GM21528 (cell line): ENCODE measurements at regions not wholly inside any gene's neighbourhood (a gene's known extent, or its start where the extent isn't known, plus 50 kb on each side); places are given as distances from the start of the nearest gene placed in this dataset.

Experiments used
- ATAC-seq: cut with Tn5 transposase; IDR thresholded peaks from one replicate; pipeline ENCODE4 v1.9.1; 2021; ENCODE audit warnings: mild to moderate bottlenecking, moderate library complexity; ENCODE audit not compliant: unreplicated experiment, low FRiP score

DNA sequence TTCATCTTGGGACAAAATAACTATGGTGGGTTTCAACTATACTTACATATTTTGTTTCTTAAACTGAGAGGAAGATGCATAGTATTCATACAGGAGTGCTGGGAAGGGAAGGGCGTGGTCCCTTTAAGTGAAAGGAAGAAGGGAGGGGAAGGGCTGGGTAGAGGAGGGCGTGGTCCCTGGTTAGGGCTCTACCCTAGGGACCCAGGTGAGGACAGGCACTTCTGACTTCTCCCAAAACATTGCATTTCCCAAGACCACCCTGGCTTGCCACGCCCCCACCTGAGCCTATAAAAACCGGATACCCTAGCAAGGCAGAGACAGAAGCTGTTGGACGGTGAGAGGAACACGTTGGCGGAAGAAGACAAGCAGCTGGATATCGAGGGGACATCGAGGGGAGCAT is 157.6 kb upstream of the PLXNA4 start:
- ATAC-seq: no peak

DNA sequence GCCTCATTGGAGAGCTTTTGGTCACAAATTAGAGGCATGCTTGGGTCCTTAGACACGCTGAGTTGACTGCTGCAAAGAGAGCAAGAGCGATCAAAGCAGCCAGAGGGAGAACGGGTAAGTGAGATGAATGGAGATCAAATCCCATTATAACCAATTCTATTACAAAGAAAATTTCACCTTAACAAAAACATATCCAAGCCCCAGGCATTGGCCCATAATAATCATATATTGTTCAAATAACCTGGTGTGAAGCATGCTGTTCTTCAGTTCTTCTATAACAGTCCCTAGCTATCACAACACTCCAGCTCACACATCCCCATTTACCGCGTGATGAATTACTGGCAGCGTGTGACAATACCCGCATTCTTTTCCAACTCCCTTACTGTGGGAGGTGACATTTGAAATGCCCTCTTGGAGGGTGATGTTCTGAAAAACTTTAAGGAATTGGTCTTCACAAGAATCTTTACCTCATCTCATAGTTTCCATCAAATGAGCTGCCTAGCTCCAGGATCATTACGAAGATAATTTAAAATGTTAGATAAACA is 156.1 kb upstream of the PLXNA4 start:
- no peak for ATAC-seq

DNA sequence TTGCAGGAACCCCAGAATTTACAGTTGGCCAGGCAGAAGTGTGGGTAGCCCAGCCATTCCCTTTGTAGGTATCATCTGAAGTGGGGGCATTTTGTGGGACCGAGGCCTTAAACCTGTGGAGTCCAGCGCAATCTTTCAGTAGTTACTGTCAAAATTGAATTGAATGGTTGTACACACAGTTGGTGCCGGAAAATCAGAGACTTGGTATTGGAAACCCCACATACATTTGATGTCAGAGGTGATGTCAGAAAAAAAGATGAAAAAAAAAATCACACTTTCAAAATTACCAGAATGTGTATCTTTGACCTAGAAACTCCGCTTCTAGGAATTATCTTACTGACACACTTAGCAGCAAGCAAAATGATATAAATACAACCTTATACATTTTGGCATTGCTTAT is 153.8 kb upstream of the PLXNA4 start:
- ATAC-seq: no peak

DNA sequence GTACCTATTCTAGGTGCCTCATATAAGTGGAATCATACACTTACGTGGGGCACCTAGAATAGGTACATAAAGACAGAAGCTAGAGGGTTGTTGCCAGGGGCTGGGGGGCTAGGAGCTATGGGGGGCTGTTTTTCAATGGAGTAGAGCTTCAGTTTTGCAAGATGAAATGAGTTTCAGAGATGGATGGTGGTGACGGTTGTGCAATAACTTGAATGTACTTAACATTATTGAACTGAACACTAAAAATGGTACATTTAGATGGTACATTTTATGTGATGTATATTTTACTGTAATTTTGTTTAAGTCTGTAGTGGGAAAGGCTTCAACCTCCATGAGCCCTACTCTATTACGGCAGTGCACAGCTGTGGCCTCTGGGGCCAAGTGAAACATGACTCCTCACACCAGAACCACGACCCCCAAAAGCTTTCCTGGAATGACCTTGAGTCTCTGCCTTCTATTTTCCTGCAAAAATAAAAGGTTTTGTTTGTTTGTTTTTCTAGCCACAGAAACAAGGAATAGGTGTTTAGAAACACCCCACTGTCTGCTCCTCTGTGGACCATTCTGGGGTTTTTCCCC is 147.3 kb upstream of the PLXNA4 start:
- ATAC-seq: no peak

DNA sequence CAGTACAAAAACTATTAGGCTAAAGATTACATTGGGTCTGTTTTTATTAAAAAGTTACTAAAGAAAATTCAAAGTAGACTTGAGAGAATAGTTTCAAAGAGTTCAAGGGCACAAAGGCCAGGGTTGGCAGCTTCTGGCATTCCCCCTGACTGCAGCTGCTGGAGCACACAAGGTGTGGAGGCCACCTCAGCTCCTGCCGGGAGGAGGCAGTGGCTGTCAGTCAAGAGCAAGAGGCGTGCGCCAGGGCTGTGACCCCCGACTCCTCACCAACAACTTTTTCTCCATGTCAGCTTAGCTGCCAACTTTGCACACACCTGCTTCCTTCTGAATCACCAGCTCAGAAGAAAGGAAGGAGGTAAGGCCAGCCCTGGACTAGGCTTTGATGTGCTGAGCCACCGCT is 144.6 kb upstream of the PLXNA4 start:
- ATAC-seq: no peak

DNA sequence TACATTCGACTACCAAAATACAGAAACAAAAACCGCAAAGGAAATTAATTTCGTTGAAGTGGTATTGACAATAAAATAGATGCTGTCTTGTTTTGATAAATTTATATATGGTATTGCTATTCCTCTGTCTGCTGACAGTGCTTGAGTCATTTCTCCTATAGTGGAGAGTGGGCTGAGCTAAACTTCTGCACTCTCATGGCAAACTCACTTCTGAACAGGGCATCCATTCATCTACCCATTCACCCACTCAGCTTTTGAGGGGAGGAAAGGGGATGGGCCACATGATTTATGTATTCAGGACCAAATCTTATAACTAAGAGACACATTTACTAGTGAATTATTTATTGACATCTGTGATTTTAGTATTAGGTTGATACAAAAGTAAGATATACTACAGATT is 137.6 kb upstream of the PLXNA4 start:
- no peak for ATAC-seq

DNA sequence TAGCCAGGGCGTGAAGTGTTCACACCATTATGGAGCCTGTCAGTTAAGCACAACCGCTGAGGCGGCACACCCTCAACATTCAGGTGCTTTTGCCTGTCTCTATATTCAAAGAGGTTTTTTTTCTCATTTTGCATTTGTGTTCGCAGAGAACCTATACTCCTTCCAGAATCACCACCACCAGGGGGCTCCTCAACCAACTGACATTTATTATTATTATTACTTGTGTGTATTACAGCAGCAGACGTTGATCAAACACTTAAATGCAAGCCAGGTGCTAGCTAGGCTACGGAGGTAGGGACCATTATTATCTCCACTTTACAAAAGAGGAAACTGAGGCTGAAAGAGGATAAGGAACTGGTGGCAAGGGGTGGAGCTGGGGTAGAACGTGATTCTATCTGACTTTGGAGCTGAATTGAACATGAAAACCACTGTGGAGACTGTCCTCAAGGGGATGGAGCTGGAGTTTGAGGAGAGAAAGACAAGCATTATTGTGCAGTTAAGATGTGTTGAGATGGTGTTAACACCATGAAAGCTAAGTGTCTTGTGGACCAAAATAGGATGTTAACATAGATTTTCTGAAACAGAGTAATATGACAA is 133.8 kb upstream of the PLXNA4 start:
- no peak for ATAC-seq

DNA sequence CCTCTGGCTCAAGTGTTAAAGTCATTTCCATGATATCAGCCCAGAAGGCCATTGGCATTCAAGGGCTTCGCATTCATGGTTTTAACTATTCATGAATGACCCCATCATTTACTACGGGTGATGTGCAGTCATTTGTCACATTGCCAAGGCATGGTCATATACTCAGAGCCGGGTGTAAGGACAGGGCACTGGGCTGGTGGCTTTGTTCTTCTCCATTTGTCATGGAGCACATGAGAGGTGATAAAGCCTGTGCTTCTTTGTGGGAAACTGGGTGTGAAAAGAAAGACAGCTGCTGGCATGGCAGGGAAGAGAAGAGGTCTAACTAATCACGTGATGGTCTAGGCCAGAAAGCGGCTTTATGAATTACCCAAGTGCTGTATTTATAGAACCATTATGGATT is 132.2 kb upstream of the PLXNA4 start:
- no peak for ATAC-seq

DNA sequence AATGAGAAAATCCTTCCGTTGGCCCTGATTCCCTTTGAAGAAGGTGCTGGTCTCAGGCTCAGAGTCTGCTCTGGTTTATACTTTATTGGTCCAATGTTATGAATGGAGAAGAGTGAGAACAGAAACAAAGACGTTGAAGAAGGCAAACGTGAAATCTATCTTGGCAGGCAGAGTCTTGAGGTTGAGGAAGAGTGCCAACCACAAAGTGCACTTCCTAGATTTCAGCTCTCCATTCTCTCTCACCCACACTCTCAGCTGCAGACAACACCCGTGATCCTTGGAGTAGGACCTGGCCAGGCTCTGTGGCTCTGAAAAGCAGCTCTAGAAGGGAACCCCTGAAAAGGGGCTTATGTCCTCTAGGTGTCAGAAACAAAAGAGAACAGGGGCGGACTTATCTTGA is 128.9 kb upstream of the PLXNA4 start:
- no peak for ATAC-seq

DNA sequence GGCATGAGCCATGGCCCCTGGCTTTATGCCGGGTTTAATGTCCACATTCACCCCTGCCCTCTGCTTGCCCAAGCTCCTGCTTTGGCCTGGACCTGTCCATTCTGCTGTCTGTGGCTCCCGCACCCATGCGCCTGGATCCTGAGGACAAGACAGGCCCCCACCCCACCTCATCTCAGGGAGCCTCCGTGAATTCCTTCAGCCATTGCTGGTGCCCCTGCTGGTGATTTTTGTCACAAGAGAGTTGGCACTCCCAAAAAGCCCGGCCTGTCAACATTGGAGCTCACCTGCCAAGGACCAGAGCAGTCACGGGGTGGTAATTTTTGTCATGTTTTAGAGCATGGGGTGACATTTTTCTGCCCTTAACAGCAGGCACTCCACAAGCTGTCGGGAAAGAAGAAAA is 127.5 kb upstream of the PLXNA4 start:
- no peak for ATAC-seq

DNA sequence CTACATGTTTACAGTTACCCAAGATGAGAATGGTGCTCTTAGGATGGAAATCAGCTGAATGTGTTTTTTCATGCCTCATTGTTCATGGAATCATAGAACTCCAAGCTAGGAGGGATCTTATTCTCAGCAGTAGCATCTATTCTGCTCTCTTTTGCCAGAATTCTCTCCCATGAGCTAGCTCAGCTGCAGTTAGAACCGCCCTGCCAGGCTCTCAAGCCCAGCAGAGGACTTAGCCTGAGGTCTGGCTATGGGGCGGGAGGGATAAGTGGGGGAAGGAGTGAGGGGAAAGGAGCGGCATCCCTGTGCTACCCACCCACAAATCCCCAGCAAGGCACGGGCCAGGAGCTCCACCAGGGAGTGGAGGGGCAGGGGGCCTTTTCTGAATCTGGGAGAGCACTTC is 120.7 kb upstream of the PLXNA4 start:
- ATAC-seq: no peak

DNA sequence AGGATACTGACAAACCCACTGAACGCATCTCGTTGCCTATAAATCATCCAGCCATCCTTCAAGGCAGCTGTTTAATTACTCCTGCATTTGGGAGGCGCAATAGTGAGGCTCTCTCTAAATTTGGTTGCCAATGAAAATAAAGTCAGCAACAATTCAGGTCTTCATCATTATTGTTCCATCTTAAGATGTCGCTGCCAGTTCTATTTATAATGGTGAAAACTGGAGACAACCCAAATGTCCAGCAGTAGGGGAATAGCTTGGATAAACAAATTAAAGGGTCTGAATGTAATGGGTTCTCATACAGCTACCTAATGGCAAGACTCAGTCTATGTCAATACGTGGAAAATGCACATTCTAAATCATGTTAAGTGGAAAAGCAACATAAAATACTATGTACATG is 120.1 kb upstream of the PLXNA4 start:
- no peak for ATAC-seq

DNA sequence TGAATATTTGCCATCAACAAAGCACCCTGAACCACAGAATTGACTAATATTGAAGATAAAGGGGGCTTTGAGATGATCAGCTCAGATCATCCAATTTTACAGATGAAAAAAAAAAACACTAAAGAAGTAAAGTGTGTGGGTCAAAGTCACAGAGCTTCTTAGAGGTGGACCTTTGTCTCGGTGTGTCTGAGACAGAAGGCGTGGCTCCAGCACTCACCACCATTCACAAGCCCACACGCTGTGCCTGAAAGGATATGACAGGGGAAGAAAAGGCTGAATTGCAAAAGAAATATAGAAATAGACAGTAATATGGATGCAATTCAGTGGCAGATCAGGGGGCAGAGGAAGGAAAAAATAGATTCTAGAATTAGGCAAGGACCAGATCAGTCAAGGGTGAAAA is 114.9 kb upstream of the PLXNA4 start:
- no peak for ATAC-seq

DNA sequence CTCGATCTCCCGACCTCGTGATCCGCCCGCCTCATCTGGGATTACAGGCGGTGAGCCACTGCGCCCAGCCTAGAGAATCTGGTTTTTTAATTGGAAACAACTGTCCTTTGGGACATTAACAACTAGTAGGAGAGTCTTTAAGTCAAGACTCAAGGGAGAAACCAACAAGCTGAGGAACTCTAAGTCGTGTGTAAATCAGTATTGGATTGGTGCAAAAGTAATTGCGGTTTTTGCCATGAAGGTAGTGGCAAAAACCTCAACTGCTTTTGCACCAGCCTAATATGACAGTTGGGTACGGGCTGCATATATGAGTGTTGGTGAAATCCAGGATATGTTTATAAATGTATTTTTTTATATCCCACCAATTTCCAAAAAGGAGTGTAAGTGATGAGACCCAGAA is 113.9 kb upstream of the PLXNA4 start:
- no peak for ATAC-seq

DNA sequence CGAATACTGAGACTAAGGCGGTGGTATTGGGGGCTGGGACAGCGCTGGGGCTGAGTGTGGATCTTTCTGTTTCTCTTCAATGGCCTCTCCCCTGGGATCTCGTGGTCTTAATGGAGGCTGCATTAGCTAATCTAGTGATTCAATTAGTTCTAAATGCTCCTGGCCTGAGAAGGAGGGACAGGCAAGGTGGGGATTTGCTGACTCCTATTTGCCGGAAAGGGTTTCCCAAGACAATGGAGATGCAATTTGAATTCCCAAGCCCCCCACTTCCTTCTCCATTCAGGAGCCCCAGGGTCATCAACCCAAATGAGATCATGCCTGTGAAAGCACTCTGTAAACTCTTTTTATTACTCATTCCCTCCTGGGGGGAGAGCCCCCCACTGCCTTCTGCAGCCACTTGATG is 111.7 kb upstream of the PLXNA4 start:
- ATAC-seq: no peak

DNA sequence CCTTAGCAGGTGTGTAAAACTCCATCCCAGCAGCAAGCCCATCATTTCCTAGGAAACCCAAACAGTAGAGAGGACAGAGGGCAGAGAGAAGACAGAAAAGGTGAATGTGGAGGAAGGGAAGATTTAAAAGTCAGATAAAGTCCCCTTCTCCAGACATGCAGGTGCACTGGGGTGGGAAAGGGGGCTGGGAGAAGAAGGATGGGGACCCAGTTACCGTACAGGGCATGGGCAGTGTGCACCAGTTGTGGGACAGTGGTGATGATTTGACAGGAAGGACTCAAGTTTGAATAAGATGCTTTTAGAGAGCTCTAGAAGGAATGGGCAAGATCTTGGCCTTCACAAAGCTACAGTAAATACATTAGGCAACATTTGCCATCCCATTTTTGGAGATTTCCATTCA is 110.7 kb upstream of the PLXNA4 start:
- ATAC-seq: no peak

DNA sequence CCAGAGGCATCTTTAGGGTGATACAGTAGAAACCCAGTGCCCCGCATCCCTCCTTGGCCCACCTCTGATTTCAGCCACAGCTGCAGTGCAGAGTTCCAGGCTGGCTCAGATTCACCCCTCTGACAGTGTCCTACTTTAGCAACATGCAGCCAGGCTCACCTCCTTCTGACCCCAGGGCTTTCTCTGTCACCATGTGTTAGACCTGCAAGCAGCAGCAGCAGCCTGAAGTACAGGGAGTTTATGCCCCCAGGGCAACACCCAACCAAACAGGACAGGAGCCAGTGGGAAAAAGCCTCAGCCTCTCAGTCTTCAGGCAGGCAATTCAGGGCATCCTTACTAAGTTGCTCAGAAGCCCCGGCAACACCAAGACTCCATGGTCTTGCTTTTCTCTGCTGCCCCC is 109.0 kb upstream of the PLXNA4 start:
- ATAC-seq: no peak

DNA sequence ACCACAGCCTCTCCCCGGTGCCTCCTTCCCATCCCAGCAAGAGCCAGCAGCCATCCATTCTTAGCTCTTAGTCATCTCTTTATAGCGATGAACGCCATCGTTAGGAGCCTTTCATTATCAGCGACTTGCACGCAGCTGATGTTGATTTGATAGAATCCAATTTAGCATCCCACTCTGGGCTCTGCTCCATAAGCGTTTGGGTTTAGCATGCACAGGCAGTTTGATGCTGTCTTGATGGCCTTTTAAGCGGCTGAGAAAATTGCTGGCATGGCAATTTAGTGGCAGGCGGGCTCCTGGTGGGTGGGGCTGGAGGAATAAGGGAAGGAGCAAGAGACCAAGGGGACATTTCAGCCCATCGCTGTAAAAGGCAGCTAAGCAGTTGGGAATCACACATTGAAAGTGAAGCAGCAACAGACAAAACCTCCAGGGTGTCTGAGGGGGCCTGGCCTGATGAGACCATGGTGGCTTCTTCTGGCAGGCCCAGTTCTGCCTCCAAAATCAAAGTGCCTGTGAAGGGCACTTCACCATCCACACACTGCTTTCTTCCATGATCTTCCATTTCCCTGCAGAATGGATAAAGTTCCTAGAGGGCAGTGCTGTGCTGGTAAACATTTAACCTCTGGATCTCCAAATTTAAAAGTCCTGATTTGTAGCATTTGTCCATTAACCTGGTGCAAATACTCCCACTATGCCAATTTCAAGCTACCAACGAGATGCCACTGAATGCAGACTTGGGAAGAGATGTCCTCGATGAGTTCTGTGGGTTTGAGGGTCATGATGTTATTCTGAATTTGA is 107.8 kb upstream of the PLXNA4 start:
- ATAC-seq: no peak

DNA sequence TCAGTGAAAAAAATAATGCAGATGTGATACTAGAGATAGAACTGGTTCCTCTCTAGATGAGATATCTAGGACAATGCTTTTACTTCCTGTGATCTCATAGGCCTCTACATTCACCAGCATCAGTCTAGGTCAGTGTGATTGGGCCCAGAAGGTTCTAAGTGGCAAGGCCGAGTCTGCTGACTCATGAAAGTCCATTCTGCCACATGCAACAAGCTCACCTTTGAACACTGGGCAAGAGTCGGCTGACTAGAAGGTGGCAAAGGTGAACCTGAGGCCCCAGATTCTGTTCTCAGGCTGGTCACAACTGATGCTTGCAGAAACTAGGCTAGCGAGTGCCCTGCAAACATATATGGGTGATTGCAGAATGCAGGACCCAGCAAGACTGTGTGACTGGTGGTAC is 105.7 kb upstream of the PLXNA4 start:
- ATAC-seq: no peak

DNA sequence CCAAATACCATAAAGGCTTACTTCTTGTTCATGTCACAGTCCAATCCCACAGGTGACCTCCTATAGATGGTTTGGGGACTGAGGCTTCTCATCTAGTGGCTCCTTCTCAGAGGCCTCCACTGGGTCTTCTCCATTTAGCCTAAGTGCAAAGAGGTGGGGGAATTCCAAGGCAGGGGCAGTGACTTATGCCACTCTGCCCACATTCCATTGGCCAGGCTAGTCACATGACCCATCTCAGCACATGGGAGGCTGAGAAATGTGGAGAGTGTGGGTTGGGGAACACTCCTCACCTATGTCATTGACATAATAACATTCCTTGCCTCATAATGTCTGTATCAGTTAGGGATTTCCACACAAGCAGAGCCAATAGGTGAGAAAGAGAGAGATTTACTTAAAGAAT is 104.3 kb upstream of the PLXNA4 start:
- ATAC-seq: no peak

DNA sequence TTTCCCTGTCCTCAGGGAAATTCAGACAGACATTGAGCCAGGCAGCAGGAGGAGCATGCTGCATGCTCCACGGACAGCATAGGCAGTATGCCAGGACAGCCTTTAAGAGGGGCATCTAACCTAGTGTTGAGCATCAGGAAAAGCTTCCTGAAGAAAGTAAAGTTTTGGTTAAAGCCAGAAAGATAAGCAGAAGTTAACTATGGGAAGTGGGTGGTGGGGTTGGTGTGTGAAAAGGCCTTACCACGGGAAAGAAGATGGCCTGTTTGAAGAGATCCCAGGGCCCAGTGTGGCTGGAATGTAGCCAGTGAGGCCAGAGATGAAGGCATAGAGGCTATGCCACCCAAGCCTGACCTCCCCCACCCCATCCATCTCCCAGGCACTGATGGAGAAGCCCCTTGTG is 102.4 kb upstream of the PLXNA4 start:
- no peak for ATAC-seq

DNA sequence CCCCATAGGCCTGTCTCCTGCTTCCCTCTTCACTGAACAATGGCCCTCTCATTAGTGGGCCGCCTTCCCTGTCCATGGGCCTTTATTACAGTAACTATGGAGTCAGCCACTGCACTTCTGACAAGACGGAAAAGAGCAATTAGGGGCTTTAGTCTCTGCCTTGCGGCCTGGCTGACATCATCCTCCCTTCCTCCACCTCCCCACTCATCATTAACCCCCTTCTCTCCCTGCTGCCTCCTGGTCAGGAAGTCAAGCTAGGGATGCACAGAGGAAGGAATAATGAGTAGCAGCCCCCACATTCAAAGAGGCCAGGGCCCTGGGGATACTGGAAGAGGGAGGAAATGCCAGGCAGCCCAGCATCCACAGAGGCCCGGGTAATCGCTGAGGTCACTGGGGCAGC is 101.6 kb upstream of the PLXNA4 start:
- ATAC-seq: no peak
